Keratinocyte (primary cell): ENCODE measurements at regions not wholly inside any gene's neighbourhood (a gene's known extent, or its start where the extent isn't known, plus 50 kb on each side); places are given as distances from the start of the nearest gene placed in this dataset.

Experiments used
- CTCF ChIP-seq, 3 experiments: IDR thresholded peaks in 1 of 3; conservative IDR thresholded peaks in 1 of 3; optimal IDR thresholded peaks in 1 of 3; 2 replicates in 2 of 3; 3 replicates in 1 of 3; pipeline versions ENCODE3 to v1.5.1; 2011; ENCODE audit warnings: low read length in 3 of 3, mild to moderate bottlenecking in 3 of 3, moderate library complexity in 2 of 3, control low read depth in 1 of 3, inconsistent platforms in 1 of 3; ENCODE audit not compliant: insufficient read depth in 2 of 3; ENCODE audit errors: extremely low read depth in 1 of 3
- EZH2 ChIP-seq: IDR thresholded peaks from one replicate; pipeline ENCODE4 v1.6.1; 2012; ENCODE audit warnings: inconsistent platforms, mild to moderate bottlenecking, low read length, moderate library complexity

GRCh38 chr4:42225286-42225685, 72.8 kb upstream of the BEND4 start:
- TF ChIP-seq CTCF (optimal IDR thresholded peaks at IDR 0.05 in 1 of 3, IDR thresholded peaks at IDR 0.05 in 1 of 3, conservative IDR thresholded peaks at IDR 0.05 in 1 of 3; ENCODE audit: extremely low read depth in 1 of 3, insufficient read depth in 2 of 3, low read length in 3 of 3) (no peak), EZH2 (no peak)
